ENCODE measurements at regions not wholly inside any gene's neighbourhood (a gene's known extent, or its start where the extent isn't known, plus 50 kb on each side); places are given as distances from the start of the nearest gene placed in this dataset.
A peak's percentile ranks its signal among the peaks of the same experiment; 100 is the strongest.
"Not testable (repeated sequence)": the region's sequence is repeated elsewhere in the genome, so short reads cannot be mapped to it uniquely, and the experiment has no call there.

DNA sequence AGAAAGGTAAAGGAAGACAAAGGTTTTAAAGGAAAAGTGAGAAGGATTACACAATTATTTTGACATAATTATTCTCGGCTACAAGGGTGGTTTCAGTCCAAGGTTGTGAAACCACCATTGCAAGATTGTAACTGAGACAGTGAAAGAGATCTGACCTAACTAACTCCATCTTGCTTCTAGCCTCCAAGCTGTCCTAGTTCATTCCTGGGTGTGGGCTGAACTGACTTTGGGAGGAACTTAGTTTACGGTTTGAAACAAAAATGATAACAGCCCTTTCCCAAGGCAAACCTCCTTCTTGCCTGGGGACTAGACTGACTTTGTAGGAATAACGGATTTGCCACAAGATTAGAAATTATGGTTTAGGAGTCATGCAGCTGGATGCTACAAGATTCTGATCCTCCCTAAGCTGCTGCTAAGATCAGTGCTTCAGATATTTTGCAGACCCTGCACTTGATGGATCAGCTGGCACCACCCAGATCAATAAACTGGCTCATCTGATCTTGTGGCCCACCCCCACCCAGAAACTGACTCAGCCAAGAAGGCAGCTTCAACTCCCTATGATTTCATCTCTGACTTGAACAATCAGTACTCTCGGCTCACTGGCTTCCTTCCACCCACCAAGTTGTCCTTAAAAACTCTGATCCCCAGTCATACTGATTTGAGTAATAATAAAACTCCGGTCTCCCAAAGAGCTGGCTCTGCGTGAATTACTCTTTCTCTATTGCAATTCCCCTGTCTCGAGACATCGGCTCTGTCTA is 57.7 kb upstream of the AADACL2 start:
- peak in 1 of 8 donors; percentile 20 for ATAC-seq

DNA sequence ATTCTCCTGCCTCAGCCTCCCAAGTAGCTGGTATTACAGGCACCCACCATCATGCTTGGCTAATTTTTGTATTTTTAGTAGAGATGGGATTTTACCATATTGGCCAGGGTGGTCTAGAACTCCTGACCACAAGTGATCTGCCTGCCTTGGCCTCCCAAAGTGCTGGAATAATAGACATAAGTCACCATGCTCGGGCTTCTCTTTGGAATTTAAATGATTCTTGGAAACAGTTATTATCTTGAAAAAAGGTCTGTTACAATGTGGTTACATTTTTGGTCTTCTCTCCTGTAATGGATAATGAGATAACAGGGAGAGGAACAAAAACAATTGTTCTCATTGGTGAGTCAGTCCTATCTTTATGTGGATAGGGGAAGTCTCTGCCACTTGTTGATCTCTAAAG is 59.8 kb upstream of the AADACL2 start:
- no peak for DNase-seq
- TF ChIP-seq, protein P1, sequence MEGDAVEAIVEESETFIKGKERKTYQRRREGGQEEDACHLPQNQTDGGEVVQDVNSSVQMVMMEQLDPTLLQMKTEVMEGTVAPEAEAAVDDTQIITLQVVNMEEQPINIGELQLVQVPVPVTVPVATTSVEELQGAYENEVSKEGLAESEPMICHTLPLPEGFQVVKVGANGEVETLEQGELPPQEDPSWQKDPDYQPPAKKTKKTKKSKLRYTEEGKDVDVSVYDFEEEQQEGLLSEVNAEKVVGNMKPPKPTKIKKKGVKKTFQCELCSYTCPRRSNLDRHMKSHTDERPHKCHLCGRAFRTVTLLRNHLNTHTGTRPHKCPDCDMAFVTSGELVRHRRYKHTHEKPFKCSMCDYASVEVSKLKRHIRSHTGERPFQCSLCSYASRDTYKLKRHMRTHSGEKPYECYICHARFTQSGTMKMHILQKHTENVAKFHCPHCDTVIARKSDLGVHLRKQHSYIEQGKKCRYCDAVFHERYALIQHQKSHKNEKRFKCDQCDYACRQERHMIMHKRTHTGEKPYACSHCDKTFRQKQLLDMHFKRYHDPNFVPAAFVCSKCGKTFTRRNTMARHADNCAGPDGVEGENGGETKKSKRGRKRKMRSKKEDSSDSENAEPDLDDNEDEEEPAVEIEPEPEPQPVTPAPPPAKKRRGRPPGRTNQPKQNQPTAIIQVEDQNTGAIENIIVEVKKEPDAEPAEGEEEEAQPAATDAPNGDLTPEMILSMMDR (IDR thresholded peaks at IDR 0.05) = no peak
- H3K9me3 ChIP-seq = peaks cover 0 to 32% (median 11%) of the 10 kb centered on the region in 11 donors
- intact Hi-C loops (cut with DNase I) = no loop called here
- 49 to 53% methylated on average over 1 of the region's 1 CpG for WGBS, 2 donors
- no peaks in the 10 kb centered on the region for H3K4me1 ChIP-seq
- H3K4me3 ChIP-seq = no peak overlapping the region
- ATAC-seq = no peak
- H3K27ac ChIP-seq = no peak overlapping the region
- H3K36me3 ChIP-seq = no peaks in the 10 kb centered on the region
- no peaks in the 10 kb centered on the region for H3K27me3 ChIP-seq

More for the DNA sequence above, 57.7 kb upstream of the AADACL2 start:
- Histone ChIP-seq H3K27me3 (no peaks in the 10 kb centered on the region), H3K27ac (no peak overlapping the region), H3K4me1 (no peaks in the 10 kb centered on the region), H3K36me3 (no peaks in the 10 kb centered on the region), H3K4me3 (no peak overlapping the region), H3K9me3 (peaks cover 0 to 20% (median 4%) of the 10 kb centered on the region in 11 donors)
- no peak for DNase-seq
- intact Hi-C loops (cut with DNase I) = no loop called here
- TF ChIP-seq, protein P1 (IDR thresholded peaks at IDR 0.05) = no peak
- WGBS, 2 donors = 77 to 80% methylated on average over 8 of the region's 8 CpGs

DNA sequence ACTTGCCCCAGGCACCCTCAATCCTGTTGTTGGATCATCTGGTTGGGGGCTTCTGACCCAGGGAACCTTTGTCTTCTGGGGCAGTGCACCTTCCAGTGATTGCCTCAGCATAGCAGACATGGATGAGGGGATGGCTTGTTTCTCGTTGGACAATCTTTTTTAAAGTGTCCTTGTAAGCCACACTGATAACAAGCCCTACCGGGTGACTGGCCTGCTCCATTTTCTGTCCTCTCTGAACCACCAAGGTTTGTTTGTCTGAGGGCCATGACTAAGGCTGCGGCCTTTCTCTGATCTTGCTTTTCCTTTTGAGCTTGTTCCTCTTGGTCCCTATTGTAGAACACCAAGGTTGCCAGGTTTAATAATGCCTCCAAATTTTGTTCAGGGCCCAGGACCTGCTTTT is 66.0 kb upstream of the AADACL2 start:
- H3K4me1 ChIP-seq; ATAC-seq; intact Hi-C loops (cut with DNase I); H3K27ac ChIP-seq; H3K36me3 ChIP-seq; H3K4me3 ChIP-seq; DNase-seq; H3K27me3 ChIP-seq: not testable (repeated sequence)
- peaks cover 0 to 28% (median 7%) of the 10 kb centered on the region in 11 donors for H3K9me3 ChIP-seq
- WGBS, 2 donors = 78 to 80% methylated on average over 3 of the region's 3 CpGs

DNA sequence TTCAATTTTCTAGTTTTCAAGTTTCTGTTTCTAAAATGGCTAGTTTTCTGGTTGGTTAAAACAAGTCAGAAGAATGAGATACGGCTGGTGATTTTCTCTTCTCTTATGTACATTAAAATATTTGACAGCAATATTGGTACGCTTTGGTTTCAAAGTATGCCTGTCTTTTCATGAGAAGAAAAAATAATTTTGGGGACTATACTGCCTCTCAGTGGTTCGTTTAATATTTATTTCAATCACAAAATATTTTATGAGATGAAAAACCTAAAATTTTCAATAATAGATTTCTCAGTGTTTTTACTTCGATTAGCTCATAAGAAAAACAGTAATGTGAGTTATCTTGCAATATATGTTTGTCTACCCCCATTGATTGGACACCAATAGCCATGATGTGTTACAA is 72.8 kb upstream of the AADACL2 start:
- Histone ChIP-seq H3K27ac (no peak overlapping the region), H3K4me3 (no peak overlapping the region), H3K27me3 (no peaks in the 10 kb centered on the region), H3K4me1 (no peaks in the 10 kb centered on the region), H3K36me3 (no peaks in the 10 kb centered on the region), H3K9me3 (no peaks in the 10 kb centered on the region)
- DNase-seq (no peak), ATAC-seq (no peak)
- intact Hi-C loops (cut with DNase I) = loop anchor here in 2 of 10 donors (5.0 kb wide), 1 partner anchor 224 kb away; no protein-coding TSS in a partner anchor
- TF ChIP-seq, protein P1 (IDR thresholded peaks at IDR 0.05) = peak in 4 of 9 donors; percentile 10 to 39 (median 34)
- 60 to 66% methylated on average over 4 of the region's 4 CpGs for WGBS, 2 donors

DNA sequence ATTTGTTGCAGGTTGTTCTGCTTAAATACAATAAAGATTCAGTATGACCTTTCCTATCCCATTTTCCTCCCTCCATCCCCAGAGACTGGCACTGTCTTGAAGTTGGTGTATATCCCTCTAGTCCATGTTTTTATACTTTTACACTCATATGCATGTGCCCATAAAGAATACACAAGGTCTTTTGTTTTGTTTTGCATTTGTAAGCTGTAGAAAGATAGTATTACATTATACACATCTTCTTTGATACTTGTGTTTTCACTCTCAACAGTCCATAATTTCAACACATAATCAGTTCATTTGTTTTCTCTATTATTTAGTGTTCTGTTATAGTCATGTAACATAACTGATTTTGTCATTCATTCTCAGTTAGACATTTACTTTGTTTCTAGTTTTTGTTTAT is 88.7 kb upstream of the AADACL2 start:
- Histone ChIP-seq H3K4me1 (no peaks in the 10 kb centered on the region), H3K27me3 (no peaks in the 10 kb centered on the region), H3K4me3 (no peak overlapping the region), H3K27ac (no peak overlapping the region), H3K36me3 (no peaks in the 10 kb centered on the region), H3K9me3 (no peaks in the 10 kb centered on the region)
- no peak for DNase-seq
- intact Hi-C loops (cut with DNase I) = no loop called here
- TF ChIP-seq, protein P1 (IDR thresholded peaks at IDR 0.05) = no peak
- ATAC-seq = no peak
